Medulla oblongata (tissue), 1 donor: ENCODE measurements at regions not wholly inside any gene's neighbourhood (a gene's known extent, or its start where the extent isn't known, plus 50 kb on each side); places are given as distances from the start of the nearest gene placed in this dataset.

ENCODE experiments used
- DNase-seq: peaks from one replicate; pipeline ENCODE4 v3.0.0-alpha.2; 2015; ENCODE audit errors: extremely low spot score

DNA sequence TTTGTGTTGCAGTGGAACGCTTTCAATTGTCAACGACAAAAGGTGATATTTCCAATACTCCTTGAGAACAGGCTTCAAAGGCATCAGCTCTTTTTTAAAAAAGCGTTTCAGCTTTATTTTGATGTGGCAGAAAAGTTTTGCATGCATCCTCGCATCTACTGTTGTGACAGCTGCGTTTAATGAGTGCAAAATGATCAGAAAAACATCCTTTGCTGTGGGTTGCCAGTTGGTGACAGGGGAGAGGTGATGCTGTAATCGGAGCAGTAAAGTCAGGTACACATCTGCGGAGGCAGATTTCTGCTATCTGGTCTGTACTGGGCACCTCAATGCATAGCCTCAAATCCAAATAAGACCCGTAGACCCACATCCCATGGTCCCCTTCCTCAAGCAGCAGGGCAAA lies 91.9 kb upstream of the POU3F3 start:
- DNase-seq: no peak

DNA sequence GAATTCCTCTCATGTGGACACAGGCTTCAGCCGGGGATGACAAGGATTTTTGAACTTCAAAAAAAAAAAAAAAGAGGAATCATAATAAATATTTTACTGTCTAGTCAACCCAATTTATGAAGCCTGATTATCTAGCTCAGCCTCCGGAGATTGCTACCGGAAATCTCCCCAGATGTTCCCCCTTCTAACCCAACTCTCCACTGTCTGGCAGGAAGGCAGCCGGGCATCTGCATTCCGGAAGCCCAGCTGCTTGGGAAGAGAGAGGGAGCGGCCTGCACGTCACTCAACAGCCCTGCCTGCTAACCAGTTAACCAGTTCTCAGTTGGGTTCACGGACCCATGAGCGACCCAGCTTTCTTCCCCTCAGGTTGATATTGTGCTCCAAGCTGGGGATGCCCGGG lies 87.2 kb upstream of the POU3F3 start:
- no peak for DNase-seq

DNA sequence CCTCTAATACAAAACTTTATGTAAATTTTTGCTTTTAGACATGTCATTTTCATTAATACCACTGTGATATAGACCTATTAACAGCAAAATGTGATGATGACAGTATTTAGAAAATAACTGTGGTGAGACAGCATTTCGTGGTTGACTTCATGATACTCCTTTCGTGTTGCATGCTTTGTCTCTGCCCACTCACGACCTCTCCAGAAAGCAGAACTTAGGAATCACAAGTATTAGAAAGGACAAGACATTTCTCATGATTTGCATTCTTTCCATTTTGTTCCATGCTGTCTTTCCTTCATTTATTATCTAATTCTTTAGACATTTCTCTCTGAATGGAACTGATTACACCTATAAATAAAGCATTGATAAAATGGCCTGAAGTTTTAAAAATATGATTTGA lies 85.2 kb upstream of the POU3F3 start:
- no peak for DNase-seq

DNA sequence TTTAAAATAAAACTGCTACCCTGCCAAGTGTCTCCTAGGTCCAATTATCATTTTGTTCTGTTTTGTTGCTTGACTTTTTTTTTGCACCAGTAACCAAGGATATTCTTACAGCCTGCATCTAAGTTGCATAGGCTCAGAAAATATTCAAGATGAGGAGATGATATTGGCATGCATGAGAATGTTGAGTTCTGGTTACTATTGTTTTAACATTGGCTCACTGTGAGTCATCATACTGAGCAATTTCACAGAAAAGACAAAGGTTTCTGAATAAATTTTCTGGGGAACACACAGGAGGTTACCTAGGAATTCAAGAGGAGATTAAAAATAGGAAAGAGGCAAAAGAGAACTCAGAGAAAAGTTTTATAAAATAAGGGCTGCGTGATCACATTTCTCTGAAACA lies 84.8 kb upstream of the POU3F3 start:
- no peak for DNase-seq

DNA sequence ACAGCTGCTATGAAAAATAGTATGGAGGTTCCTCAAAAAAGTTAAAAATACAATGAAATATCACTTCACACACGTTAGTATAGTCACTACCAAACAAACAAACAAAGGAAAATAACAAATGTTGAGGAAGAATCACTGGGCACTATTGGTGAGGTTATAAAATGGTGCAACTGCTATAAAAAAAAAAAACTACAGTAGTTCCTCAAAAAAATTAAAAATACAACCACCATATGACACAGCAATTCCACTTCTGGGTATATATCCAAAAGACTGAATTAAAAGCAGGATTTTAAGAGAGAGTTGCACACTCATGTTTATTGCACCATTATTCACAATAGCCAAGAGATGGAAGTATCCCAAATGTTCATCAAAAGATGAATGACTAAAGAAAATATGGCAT lies 80.9 kb upstream of the POU3F3 start:
- no peak for DNase-seq

DNA sequence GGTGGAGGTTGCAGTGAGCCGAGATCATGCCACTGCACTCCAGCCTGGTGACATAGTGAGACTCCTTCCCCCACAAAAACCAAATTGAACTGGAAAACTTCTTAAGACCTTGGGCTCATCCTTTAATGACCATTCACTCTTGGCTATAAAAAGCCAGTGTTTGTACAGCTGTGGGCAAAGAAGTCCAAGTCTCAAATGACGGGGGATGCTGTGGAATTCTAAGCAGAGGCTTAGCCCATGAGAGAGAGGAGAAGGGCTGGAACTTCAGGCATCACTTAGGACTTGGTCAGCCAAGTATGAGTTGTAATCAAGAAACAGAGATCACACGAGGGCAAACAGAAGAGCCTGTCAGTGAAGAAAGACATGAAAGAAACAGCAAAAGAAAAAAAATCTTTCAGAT lies 79.3 kb upstream of the POU3F3 start:
- DNase-seq: no peak

DNA sequence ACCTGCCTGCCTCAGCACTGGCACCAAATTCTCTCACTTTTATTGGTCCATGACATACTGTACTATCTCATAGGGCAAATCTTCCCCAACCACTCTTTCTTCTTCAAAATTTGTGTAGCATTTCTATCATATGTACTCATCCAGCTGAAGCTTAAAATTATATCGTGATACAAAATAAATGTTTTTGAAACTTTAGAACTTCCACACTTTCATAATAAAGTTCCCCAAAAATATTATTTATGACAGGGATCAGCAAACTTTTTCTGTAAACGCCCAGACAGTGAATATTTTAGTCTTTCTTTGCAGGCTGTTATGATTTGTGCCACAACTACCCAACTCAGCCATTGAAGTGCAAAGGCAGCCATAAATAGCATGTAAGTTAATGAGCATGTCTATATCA lies 76.2 kb upstream of the POU3F3 start:
- no peak for DNase-seq

DNA sequence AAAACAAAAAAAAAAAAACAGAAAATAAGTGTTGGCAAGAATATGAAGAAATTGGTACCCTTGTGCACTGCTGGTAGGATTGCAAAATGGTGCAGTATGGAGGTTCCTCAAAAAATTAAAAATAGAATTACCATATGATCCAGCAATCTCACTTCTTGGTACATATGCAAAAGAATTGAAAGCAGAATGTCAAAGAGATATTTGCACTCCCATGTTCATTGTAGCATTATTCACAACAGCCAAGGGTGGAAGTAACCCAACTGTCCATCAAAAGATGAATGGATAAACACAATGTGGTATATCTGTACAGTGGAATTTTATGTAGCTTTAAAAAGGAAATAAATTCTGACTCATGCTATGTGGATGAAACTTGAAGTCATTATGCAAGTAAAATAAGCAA lies 72.8 kb upstream of the POU3F3 start:
- DNase-seq: no peak

DNA sequence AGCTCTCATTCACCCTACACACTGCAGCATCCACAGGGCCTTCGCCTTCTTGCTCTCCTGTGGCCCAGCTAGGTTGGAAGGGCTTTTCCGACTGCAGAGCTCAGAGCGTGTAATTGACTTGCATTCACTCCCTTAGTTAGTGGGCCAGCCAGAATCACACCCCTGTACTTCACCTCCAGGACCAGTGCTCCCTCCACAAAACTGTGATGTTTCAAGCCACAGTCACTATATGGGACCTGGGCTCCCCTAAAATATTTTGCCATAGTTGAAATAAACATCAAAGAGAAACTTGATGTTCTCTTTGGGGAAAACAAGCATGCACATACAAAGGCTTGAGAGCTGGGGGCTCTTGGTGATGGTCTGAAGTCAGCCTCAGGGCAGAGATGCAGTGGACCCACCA lies 69.7 kb upstream of the POU3F3 start:
- no peak for DNase-seq

DNA sequence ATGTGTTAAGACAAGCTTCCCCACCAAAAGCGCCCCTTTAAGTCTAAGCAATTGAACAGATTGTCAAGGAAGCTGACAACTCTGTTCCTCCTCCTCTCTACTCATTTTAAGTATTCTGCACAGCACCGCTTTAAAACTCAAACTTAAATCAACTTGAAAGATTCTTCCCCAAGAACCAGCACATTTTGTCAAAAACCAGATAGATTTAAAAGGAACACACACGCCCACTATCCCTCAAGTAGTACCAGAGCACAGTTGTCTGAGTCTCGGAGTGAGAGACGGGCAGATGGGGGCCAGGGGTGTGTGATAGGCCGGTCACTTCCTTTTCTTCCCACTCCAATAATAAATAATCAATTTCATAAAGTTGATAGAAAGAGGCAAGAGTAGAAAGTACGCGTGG lies 67.7 kb upstream of the POU3F3 start:
- DNase-seq: no peak

DNA sequence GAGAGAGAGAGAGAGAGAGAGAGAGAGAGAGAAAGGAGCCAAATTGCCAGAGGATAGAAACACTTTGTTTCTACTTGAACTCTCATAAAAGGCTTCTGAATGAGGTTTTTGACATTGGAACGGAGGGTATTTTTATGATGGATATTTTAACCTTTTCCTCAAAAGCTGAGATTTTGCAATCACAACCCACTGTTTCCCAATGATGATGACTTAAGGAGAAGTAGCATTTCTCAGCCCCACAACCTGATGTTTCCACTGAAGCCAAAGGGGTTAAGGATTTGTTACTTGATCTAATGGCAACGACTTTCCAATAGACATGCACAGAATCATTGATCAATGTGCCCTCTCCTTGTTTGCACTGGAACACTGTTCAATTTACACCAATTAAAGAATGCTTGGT lies 67.1 kb upstream of the POU3F3 start:
- DNase-seq: no peak

DNA sequence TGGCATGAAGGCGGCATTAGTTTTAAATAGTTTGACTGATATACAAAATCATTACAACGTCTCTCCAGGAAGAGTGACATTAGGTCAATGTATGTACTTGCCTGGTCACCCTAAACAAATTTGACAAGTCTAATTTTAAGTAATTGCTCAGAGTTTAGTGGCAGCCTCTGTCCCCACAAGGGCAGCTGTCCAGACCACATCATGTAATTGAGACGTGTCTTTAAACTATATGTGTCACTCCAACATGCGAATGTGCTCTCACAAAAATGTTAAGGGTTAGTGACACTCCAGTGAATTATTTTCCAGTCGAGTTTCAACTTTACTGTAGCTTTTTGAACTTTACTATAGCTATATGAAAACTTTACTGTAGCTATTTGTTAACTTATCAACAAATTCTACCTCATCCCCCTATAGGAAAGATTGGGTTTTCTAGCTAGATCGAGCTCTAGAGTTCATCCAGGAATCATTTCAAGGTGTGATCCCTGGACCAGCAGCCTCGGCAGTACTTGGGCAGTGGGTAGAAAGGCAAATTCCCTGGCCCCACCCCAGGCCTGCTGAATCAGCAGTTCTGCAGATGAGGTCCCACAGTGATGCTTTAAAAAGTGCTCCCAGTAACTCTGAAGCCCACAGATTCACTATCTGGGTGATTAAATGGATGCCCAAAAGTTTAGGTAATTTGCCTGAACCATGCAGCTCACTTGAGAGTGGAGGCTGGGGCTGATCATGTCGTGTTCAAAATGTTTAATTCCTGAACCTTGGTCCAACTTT lies 66.4 kb upstream of the POU3F3 start:
- no peak for DNase-seq

DNA sequence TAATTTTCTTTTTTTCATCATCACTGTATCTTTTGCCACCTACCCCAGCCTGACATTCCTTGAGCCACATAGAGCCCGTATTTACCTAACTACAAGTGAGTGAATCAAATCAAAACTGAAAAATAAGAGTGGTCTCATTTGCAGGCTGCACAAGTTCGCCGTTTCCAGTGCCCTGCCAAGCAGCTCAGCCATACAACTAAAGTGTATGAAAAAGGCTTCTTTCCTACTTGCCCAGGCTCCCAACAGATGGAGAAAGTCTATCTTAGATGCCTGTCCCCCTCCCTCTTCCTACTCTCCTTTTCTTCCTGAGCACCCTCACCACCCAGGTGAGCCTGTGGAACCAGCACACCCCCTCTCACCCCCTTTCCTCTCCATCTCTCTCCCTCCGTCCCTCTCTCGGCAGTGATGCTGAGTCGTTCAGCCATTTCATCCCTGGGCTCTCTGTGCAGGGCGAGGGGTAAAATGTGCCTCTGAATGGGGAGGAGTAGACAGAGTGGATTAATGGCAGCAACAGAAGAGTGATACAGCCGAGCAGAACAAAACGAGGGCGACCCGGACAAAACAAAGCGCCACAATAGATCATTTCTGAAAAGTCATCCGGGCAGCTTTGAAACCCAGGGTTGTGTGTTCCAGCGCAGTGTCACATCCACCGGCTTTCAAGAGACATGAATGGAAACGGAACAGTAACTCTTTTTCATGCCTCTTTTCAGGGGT lies 65.0 kb upstream of the POU3F3 start:
- peak; percentile 39 for DNase-seq

DNA sequence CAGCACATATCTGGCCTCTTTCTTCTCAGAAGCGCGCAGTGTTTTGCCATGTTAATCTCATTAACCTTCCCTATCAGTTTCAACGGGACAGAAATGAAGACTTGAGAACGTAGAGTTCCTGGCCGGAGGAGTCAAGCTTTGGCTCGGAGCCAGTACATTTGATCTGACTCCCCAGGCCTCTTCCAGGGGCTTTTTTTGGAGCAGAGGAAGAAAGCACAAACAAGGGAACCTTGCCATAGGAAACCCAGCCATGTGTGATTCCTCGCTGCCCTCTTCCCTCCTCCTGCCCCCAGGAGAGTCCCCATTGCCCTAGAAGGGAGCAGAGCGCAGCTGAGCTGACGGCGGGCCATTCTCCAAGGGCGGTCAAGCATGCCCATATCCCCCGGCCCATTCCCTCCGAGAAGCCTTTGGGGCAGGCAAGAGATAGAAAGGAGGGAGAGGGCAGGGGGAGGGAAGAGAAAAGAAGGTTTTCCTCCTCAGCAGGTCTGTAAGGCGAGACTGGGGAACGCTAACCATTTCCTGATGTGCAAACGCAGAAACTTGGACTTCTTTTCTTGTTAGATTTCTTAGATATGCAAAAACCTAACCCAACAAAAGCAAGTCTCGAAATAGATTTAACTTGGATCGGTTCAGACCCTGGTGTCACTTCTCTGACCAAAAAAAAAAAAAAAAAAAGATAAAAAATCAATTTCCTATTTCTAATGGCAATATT lies 63.7 kb upstream of the POU3F3 start:
- DNase-seq: peak; percentile 43

DNA sequence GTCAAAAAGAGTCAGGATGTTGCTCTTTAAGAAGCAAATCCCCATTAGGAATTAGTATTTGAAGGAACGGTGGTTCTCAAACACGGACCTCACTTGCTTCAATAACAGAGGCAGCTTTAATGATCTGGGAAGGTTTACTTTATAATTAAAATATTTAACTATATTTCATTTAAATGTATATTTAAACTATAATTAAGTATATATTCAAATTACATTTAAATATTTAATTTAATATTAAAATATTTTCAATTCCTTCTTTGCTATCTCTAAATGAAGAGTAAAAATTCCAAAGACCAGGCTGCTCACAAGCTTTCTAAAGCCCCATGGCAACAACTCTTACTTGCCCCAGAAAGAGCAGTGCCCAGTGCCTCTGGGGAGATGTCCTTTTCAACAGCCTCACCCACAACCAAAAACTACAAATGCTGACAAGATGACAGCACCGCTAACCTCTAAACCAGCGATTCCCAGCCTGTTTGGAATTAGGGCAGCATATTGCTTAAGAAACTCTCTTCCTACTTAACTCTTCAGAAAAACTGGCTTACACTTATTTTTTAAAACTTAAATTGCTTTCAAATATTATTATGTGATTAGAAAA lies 62.9 kb upstream of the POU3F3 start:
- DNase-seq: peak; percentile 24

DNA sequence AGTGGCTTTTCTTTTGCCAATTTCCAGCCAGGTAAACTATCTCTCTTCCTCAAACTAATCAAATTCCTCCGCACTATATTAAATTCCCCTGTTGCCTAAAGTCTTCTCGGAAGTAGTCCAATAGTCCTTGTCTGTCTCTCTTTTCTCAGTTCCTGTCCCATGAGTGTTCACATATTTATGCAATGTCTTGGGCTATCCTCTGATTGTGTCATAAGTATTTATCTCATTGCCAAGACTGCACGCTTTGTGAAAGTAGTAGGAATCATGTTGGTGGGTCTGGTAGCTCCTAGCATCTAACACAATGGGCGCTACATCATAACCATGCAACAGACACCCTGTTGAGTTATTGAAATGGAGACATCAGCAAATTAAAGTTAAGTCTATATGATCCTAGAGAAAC lies 59.9 kb upstream of the POU3F3 start:
- DNase-seq: no peak

DNA sequence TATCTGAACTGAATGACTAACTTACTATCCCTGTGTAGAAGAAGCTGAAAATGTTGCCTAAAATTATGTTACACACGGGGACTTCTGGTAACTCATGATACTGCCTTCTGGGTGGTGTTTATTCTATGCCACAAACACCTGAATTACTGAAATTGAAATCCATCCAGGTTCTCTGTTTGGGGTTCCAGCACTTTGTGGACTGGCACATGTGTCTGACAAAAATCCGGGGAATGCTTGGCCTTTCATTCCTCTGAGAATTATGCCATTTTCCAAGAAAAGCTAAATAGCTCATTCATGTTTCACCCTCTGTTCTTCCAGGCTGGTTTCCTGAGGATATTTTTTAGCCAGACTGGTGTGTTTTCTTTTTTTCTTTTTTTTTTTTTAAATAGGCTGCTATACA lies 59.5 kb upstream of the POU3F3 start:
- DNase-seq: no peak
